ENCODE measurements at regions not wholly inside any gene's neighbourhood (a gene's known extent, or its start where the extent isn't known, plus 50 kb on each side); places are given as distances from the start of the nearest gene placed in this dataset.

DNA sequence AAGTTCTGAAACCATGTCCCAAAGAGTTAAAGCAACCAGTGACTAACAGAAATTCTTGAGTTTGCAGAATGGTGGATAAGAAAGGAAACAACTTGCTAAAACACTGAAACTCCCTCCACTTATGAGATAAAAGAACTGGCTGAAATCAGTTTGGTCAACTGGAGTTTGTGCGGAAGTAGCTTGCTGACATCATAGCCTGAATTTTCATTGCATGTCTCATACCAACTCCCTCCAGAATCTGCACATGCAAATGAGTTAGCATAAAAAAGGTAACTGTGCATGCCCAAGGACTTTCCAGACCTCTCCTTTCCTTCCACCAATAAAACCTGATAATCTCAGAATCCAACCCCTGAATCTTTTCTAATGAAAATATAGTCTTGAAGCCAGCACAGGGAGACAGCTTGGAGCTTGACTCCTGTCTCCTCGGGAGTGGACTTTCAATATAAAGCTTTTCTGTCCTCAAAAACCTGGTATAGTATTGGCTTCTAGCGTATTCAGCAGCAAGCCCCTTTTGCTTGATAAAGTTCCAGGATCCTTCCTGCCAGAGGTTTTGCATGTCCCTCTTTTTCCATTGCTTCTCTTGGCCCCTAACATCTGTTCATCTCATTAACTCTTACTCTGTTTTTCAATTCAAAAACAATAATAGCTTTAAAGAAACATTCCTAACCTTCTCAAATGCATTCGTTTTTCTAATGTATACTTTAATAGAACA is 785.8 kb upstream of the ADGRL4 start:
- no peak for DNase-seq (ENCODE audit: low read depth, low spot score)

- no peak for DNase-seq (ENCODE audit: low read depth, low spot score)
These were observed 785.1 kb upstream of the ADGRL4 start for GRCh38 chr1:79791488-79792218.

GRCh38 chr1:79790950-79791349 is 784.4 kb upstream of the ADGRL4 start:
- DNase-seq (ENCODE audit: low read depth, low spot score): no peak

- no peak for DNase-seq (ENCODE audit: low read depth, low spot score)
These were observed 781.1 kb upstream of the ADGRL4 start for GRCh38 chr1:79787631-79788030.

DNA sequence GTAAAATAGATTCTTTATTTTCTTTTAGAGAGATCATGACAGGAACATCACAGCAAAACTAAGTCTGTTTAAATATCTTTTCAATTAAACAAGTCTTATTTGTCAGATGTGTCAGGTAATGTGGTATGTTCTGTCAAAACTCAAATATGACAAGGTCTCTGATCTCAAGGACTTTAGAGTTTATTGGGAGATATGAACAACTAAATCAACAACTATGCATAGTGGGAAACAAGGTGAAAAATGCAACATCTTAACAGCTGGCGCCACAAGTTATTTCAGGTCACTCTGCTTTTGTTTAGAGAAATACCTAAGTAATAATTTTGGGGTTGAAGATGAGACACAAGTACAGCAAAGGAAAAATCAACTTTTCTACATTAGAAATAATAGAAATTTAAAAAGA is 779.4 kb upstream of the ADGRL4 start:
- DNase-seq (ENCODE audit: low read depth, low spot score): no peak

DNA sequence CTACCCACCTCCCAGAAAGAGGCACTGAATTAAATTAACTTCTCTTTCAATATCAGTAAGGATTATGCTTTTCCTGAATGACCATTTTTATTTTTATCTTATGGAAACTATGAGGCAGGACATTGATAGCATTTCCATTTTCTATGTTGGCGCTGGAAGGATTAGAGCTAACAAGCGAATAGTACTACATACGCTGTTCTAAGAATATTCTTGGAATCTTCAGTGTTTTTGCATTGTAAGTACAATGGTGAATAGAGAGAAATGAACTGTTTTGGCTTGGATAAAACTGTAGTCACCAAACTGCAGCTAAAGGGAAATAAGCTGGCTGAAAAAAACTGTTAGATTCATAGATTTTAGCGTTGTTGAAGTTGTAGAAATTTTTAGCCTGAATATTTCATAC is 779.0 kb upstream of the ADGRL4 start:
- DNase-seq (ENCODE audit: low read depth, low spot score): no peak

- no peak for DNase-seq (ENCODE audit: low read depth, low spot score)
These were observed 774.7 kb upstream of the ADGRL4 start for GRCh38 chr1:79781261-79781660.

DNA sequence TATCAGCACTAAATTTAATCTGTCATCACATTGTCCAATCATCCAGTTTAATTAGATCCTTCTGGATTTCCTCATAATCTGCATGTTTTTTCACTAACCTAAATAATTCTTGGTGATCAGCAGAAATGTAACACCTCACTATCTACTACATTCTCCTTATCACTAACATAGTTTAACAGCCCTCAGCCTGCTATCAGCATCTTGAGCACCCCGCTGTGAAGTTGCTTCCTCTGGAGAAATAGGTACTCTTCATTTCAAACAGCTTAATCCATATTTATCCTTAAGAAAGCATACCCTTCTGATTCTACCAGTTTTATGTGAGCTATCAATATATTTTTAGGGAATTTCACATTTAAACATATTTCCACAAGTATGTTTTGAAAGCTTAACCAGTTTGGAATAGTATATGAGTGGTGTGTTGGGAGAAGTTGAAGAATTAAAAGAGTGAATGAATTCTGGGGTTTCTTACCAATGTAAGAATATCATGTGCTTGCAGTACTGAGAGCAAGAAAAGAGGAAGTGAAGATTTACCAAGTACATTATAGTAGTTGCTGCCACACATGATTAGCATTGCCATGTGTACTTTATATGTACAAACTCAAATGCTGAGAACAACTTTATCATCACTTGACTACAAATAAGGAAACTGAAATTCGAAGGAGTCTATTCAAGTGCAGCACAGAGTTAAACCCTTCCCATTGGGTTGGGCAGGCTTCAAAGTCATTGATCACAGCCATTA is 771.1 kb upstream of the ADGRL4 start:
- DNase-seq (ENCODE audit: low read depth, low spot score): no peak

- DNase-seq (ENCODE audit: low read depth, low spot score): no peak
These were observed 768.9 kb upstream of the ADGRL4 start for GRCh38 chr1:79775402-79775801.

DNA sequence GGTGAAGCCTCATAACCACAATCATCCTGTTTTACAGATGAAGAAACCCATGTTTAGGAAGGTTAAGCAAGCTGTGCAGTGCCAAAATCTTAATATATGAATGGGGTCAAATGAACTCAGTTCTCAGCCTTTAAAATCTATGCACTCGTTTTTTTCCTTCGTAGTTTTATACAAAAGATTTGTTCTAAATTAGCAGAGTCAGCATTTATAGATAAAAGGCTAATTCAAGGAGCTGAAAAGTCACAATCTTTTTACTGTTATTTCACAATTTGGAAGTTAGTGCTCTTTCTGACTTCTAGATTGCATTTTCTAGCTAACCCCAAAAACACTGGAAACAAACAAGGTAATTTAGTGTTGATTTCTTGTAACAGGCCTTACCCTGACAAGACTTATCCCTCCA is 766.9 kb upstream of the ADGRL4 start:
- DNase-seq (ENCODE audit: low read depth, low spot score): no peak

- DNase-seq (ENCODE audit: low read depth, low spot score): no peak
These were observed 755.9 kb upstream of the ADGRL4 start for GRCh38 chr1:79762461-79762860.

- no peak for DNase-seq (ENCODE audit: low read depth, low spot score)
These were observed 754.0 kb upstream of the ADGRL4 start for GRCh38 chr1:79760531-79760930.

- no peak for DNase-seq (ENCODE audit: low read depth, low spot score)
These were observed 743.1 kb upstream of the ADGRL4 start for GRCh38 chr1:79749607-79750006.

DNA sequence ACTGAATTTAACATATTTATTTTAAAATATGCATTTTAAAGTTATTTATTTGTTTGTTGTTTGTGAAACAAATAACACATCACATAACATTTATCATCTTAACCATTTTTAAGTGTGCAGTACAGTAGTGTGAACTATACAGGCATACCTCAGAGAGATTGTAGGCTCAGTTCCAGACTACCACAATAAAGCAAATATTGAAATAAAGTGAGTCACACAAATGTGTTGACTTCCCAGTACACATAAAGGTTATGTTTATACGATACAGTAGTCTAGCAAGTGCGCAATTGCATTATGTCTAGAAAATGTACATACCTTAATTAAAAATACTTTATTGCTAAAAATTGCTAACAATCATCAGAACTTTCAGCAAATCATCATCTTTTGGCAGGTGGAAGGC is 739.4 kb upstream of the ADGRL4 start:
- no peak for DNase-seq (ENCODE audit: low read depth, low spot score)

DNA sequence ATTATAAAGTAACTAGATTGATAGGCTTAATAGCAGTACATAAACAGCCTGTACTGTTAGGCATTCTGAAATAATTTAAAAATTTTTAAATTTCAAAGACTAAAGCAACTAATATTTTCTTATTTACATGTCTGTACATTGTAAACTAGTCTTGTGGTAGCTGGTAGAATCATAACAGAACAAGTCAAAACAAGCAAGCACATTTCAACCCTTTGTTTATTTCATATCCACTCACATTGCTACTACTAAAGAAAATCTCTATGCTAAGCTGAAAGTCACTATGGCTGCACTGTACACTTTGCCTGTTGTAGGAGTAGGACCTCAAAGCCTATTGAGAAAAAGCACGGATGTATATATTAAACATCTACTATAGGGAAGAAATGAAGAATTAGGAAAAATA is 738.2 kb upstream of the ADGRL4 start:
- DNase-seq (ENCODE audit: low read depth, low spot score): no peak

DNA sequence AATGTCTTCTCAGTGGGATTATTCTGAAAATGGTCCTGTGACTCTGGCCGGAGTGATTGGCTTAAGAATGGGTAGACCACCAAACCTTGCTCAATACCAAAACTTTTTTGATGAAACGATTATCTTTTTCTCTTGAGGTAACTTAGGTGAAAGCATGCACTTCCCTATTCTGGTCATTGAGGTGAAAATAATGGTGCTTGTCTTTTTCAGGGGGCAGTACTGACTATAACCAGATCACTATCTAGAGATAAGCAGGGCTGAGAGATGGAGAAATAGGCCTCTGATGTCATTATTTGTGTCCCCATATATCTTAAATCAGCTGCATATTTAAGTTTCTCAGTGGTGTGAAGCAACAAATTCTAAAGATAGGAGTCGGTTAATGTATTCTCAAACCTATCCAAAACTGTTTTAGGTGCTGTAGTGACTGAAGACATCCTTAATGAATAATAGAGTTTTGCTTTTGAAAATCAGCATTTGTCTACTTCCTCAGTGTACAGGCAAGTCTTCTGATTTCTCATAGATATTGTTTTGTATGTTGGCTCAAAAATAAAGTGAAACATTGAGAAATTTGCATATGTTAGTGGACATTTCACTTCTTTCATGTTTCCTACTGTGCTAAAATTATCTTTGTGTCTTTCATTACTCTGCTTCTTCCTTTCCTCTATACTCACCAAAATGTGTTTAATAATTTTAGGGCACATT is 735.3 kb upstream of the ADGRL4 start:
- DNase-seq (ENCODE audit: low read depth, low spot score): no peak

GRCh38 chr1:79738101-79738500 is 731.6 kb upstream of the ADGRL4 start:
- DNase-seq (ENCODE audit: low read depth, low spot score): no peak

DNA sequence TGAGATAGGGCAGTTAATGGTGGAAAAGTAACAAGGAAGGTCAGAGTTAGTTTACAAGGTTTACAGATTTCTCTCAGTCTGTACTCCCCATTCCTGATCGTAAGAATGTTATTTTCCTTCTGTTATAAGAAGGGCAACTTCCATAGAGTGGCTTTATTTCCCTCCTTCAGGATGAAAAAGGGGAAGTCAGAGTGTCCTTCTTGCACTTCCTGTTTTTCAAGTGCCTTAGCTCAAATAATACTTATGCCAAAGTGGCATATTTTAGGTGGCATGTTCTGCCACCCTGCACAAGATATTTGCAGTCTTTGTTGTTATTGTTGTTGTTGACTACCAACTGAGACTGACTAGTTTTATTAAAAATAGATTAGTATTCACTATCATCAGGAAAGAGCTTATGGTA is 730.7 kb upstream of the ADGRL4 start:
- DNase-seq (ENCODE audit: low read depth, low spot score): no peak

- DNase-seq (ENCODE audit: low read depth, low spot score): no peak
These were observed 726.4 kb upstream of the ADGRL4 start for GRCh38 chr1:79732950-79733349.

GRCh38 chr1:79726911-79727310 is 720.4 kb upstream of the ADGRL4 start:
- DNase-seq (ENCODE audit: low read depth, low spot score): no peak

DNA sequence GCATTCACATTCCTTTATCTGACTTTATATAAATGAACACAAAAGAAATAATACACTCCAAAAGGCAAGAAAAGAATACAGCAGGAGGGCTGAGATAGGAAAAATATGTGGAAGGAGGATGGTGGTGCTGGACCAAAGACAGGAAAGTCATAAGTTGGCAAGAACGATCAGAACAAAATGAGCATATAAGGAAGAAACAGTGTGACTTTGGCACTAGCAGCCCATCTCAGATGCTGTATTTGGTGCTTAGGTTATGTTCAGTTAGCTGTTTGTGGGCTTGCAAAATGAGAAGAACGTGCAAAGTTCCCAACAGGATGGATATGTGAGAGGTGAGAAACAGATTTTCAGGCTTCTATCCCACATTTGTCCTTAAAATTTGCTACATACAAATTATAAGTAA is 719.8 kb upstream of the ADGRL4 start:
- DNase-seq (ENCODE audit: low read depth, low spot score): no peak

GRCh38 chr1:79716447-79716846 is 709.9 kb upstream of the ADGRL4 start:
- DNase-seq (ENCODE audit: low read depth, low spot score): peak; percentile 4

Measured in brain pericyte (primary cell).